GM10266 (cell line): ENCODE measurements at regions not wholly inside any gene's neighbourhood (a gene's known extent, or its start where the extent isn't known, plus 50 kb on each side); places are given as distances from the start of the nearest gene placed in this dataset.
"Not testable (repeated sequence)": the region's sequence is repeated elsewhere in the genome, so short reads cannot be mapped to it uniquely, and the experiment has no call there.

Source experiments
- DNase-seq: peaks from one replicate; pipeline ENCODE4 v3.0.0; 2012; ENCODE audit errors: extremely low spot score
- TF ChIP-seq, protein P1 (sequence below): IDR thresholded peaks from 2 replicates; pipeline ENCODE4 v1.5.1; 2012; ENCODE audit warnings: mild to moderate bottlenecking, low read depth; ENCODE audit not compliant: control insufficient read depth, insufficient read depth; ENCODE audit errors: missing control alignments

DNA sequence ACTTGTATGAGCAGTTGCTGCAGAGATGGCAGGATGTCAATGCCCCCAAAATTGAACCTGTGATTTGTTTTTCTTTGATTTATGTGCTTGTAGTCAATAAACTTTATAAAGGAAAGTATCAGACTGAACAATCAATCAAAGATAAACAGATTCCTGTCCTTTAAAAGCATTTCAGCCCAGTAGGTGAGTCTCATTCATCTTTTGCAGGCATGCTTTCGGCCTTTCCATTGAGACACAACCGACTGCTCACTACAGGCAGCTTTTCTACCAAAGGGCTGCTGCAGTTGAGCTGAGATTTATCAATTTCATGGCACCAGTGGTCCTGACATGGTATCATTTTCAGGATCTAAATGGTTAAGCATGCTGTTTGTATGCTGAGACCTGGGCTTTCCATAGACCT lies 513.6 kb upstream of the PTBP2 start:
- TF ChIP-seq, protein P1, sequence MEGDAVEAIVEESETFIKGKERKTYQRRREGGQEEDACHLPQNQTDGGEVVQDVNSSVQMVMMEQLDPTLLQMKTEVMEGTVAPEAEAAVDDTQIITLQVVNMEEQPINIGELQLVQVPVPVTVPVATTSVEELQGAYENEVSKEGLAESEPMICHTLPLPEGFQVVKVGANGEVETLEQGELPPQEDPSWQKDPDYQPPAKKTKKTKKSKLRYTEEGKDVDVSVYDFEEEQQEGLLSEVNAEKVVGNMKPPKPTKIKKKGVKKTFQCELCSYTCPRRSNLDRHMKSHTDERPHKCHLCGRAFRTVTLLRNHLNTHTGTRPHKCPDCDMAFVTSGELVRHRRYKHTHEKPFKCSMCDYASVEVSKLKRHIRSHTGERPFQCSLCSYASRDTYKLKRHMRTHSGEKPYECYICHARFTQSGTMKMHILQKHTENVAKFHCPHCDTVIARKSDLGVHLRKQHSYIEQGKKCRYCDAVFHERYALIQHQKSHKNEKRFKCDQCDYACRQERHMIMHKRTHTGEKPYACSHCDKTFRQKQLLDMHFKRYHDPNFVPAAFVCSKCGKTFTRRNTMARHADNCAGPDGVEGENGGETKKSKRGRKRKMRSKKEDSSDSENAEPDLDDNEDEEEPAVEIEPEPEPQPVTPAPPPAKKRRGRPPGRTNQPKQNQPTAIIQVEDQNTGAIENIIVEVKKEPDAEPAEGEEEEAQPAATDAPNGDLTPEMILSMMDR: no peak
- no peak for DNase-seq

DNA sequence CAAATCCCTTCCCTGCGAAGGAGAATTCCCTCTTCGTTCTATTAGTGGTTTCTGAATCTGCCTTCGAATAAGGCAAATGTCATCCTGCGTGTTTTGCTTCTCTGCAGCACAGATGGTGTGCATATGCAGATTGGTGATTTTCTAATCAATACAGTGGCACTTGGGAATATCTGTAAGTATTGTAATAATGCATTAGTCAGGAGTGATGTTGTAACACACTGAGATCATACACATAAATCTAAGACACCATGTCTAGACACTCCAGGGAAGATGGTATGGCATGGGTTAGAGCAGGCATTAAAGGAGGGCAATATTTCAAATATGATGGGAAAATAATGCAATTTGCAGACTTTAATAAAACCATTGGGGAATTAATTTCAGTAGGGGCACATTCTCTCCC lies 513.2 kb upstream of the PTBP2 start:
- TF ChIP-seq, protein P1: no peak
- no peak for DNase-seq

DNA sequence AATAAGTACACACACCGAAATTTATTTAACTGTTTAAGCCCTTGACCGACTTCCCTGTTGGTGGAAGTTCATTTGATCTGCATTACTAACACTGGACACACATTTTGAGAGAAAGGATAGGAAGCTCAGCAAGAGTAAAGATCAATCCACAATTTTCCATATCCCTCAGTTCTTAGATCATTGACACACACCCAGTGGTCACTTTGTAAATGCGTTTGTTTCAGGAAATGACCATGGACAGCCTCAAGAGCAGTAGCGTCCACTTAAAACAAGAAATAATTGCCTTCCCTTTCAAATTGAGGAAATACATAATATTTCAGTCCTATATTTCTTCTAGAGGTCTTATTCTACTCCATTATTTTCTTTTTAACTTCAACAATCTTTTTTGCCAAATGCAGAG lies 511.5 kb upstream of the PTBP2 start:
- TF ChIP-seq, protein P1: no peak
- no peak for DNase-seq

DNA sequence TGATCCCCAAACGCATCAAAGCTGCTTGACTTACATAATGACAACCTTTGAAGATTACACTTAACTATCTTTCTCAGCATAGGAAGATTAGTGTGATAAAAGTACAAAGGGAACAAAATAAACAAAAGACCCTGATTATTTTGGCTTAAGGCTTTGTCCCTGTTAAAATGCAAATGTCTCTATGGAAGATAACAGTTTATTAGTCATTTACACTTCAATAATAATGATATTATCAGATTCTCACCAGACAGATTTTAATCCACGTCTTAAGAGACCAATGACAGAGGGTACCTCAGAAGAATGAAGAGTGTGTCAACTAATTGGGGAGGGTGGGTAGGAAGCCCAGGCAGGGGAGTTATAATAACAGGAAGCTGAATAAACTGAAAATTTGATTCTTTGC lies 510.4 kb upstream of the PTBP2 start:
- no peak for DNase-seq
- TF ChIP-seq, protein P1: no peak

DNA sequence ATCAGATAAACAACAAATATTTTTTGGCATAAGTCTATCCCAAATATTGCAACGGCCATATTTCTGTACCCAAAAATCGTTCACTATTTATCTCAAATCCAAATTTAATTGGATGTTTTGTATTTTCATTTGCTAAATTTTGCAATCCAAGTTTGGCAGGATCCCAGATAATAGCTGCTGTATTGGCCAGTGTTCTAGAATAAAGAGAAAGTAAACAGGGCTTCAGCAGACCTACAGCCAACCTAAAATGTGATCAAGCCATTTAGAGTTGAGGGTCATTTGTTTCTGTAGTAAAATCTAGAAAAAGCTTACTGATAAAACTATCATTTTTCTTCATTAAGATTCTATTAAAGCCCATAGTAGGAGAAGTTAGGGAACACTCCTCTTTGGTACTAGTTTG lies 506.6 kb upstream of the PTBP2 start:
- TF ChIP-seq, protein P1: no peak
- no peak for DNase-seq

DNA sequence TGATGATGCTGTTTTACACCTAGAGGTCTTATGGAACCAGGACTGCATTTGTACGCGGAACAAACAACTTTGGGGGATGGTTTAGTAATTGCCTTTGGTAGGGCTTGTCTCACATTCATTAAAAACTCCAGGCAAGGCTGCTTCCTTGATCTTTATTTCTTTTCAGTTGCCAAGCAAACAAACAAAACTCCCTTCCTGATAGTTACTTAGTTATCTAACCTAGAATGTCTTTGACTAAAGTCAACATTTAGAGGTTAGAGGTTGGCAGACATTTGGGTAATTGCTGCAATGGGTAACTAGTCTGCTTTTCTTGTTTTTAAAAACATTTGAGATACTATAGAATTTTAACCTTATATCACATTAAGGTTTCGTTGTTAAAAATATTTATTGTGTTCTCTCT lies 500.9 kb upstream of the PTBP2 start:
- TF ChIP-seq, protein P1: no peak
- no peak for DNase-seq

DNA sequence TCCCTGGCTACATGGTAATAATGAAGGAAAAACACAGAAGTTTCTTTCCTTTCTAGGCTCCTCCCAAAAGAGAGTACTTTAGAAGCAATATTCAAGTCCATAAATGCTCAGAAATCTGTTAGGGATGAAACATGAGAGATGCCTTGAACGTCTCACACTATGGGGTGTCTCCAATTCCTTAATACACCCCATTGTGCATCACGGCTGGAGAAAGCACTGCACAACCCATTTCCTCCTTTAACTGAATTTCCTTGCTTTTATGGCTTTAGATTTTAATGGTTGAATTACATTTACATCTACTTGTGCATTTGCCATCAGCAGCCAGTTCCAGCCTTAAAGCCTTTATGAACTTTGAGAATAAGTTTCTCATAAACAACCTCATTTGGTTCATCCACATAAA lies 498.9 kb upstream of the PTBP2 start:
- no peak for DNase-seq
- TF ChIP-seq, protein P1: no peak

DNA sequence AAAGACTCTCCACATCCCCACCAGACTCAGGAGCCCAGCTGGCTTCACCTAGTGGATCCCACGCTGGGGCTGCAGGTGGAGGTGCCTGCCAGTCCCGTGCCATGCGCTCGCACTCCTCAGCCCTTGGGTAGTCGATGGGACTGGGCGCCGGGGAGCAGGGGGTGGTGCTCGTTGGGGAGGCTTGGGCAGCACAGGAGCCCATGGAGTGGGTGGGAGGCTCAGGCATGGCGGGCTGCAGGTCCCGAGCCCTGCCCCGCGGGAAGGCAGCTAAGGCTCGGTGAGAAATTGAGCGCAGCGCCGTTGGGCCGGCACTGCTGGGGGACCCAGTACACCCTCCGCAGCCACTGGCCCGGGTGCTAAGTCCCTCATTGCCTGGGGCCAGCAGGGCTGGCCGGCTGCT lies 497.4 kb upstream of the PTBP2 start:
- not testable (repeated sequence) for DNase-seq
